Smooth muscle cell (in vitro differentiated cells): ENCODE measurements at regions not wholly inside any gene's neighbourhood (a gene's known extent, or its start where the extent isn't known, plus 50 kb on each side); places are given as distances from the start of the nearest gene placed in this dataset.

Experiments used
- DNase-seq: peaks from one replicate; lab custom pipeline; 2025; ENCODE audit not compliant: unreplicated experiment; lab: John Stamatoyannopoulos, UW
- H2AFZ ChIP-seq: fragments of 200-600 bp; sonication (generic); 2 replicates; pipeline ENCODE4 v1.6.0; 2016; ENCODE audit warnings: antibody characterized with exemption, low read depth, mild to moderate bottlenecking
- H3F3A ChIP-seq: fragments of 200-600 bp; sonication (generic); 2 replicates; pipeline ENCODE4 v1.6.0; 2017; ENCODE audit warnings: antibody characterized with exemption, low read depth
- H3K27ac ChIP-seq: fragments of 200-600 bp; sonication (generic); 2 replicates; pipeline ENCODE4 v1.5.1; 2016; ENCODE audit warnings: low read depth, mild to moderate bottlenecking
- H3K27me3 ChIP-seq: fragments of 200-600 bp; sonication (generic); 2 replicates; pipeline ENCODE4 v1.6.1; 2016; ENCODE audit warnings: low read depth, mild to moderate bottlenecking
- H3K36me3 ChIP-seq: fragments of 200-600 bp; sonication (generic); 2 replicates; pipeline ENCODE4 v1.5.1; 2016; ENCODE audit warnings: low read depth
- H3K4me1 ChIP-seq: fragments of 200-600 bp; sonication (generic); 2 replicates; pipeline ENCODE4 v1.5.1; 2016; ENCODE audit warnings: low read depth
- H3K4me2 ChIP-seq: fragments of 200-600 bp; sonication (generic); 2 replicates; pipeline ENCODE4 v1.6.0; 2016; ENCODE audit warnings: mild to moderate bottlenecking
- H3K4me3 ChIP-seq: fragments of 200-600 bp; sonication (generic); 2 replicates; pipeline ENCODE4 v1.5.1; 2016; ENCODE audit warnings: mild to moderate bottlenecking
- H3K79me2 ChIP-seq: fragments of 200-600 bp; sonication (generic); 2 replicates; pipeline ENCODE4 v1.6.0; 2016; ENCODE audit warnings: low read depth, mild to moderate bottlenecking
- H3K9ac ChIP-seq: fragments of 200-600 bp; sonication (generic); 2 replicates; pipeline ENCODE4 v1.6.0; 2016; ENCODE audit warnings: low read depth
- H3K9me3 ChIP-seq: fragments of 200-600 bp; sonication (generic); replicated peaks from 2 replicates; pipeline ENCODE4 v1.5.1; 2016; ENCODE audit warnings: low read depth
- H4K20me1 ChIP-seq: fragments of 200-600 bp; sonication (generic); 2 replicates; pipeline ENCODE4 v1.6.0; 2016; ENCODE audit warnings: low read depth
- CTCF ChIP-seq: fragments of 200-600 bp; sonication (generic); IDR thresholded peaks from 2 replicates; pipeline ENCODE4 v1.5.1; 2017; ENCODE audit warnings: borderline replicate concordance, mild to moderate bottlenecking, antibody characterized with exemption; ENCODE audit not compliant: insufficient read depth, poor library complexity, severe bottlenecking
- WGBS: methylation state at CpG from one replicate; pipeline ENCODE4 v1.1.7; 2016; ENCODE audit warnings: low lambda C conversion rate; 5-methylcytosine and 5-hydroxymethylcytosine counted together

DNA sequence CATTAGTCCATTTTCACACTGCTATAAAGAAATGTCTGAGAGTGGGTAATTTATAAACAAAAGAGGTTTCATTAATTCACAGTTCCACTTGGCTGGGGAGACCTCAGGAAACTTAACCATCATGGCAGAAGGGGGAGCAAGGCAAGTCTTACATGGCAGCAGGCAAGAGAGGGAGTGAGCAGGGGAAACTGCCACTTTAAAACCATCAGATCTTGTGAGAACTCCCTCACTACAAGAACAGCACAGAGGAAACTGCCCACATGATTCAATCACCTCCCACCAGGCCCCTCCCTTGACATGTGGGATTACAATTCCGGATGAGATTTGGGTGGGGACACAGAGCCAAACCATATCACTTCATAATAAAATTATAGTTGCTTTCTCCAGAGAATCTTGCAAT, 365.5 kb upstream of the ID2 start:
- 61% methylated on average over 1 of the region's 1 CpG for WGBS

GRCh38 chr2:8317418-8317817, 364.4 kb upstream of the ID2 start:
- peaks cover 14% of the 10 kb centered on the region for H3K4me1 ChIP-seq
- no peaks in the 10 kb centered on the region for H3K9me3 ChIP-seq
- no peak overlapping the region for H2AFZ ChIP-seq
- 86% methylated on average over 10 of the region's 10 CpGs for WGBS
- no peak overlapping the region for H3K27ac ChIP-seq
- H4K20me1 ChIP-seq, result no peaks in the 10 kb centered on the region
- H3K4me2 ChIP-seq, result no peak overlapping the region
- H3K79me2 ChIP-seq, result no peaks in the 10 kb centered on the region
- H3K27me3 ChIP-seq, result no peaks in the 10 kb centered on the region
- no peak overlapping the region for H3K9ac ChIP-seq
- no peaks in the 10 kb centered on the region for H3F3A ChIP-seq
- H3K4me3 ChIP-seq, result no peak overlapping the region
- no peak for TF ChIP-seq CTCF
- H3K36me3 ChIP-seq, result no peaks in the 10 kb centered on the region
- DNase-seq, result no peak

More for the DNA sequence above, 365.5 kb upstream of the ID2 start:
- Histone ChIP-seq H4K20me1 (no peaks in the 10 kb centered on the region), H3K9ac (no peak overlapping the region), H3K4me3 (no peak overlapping the region), H3K27ac (no peak overlapping the region), H3K9me3 (no peaks in the 10 kb centered on the region), H3F3A (no peaks in the 10 kb centered on the region), H3K27me3 (no peaks in the 10 kb centered on the region), H3K36me3 (no peaks in the 10 kb centered on the region), H2AFZ (no peak overlapping the region), H3K4me1 (peaks cover 14% of the 10 kb centered on the region), H3K79me2 (no peaks in the 10 kb centered on the region), H3K4me2 (peak overlapping the region; percentile 46)
- no peak for TF ChIP-seq CTCF
- DNase-seq, result no peak

- H3K9me3 ChIP-seq, result no peaks in the 10 kb centered on the region
- no peaks in the 10 kb centered on the region for H3K36me3 ChIP-seq
- no peaks in the 10 kb centered on the region for H3F3A ChIP-seq
- TF ChIP-seq CTCF, result no peak
- WGBS, result 64% methylated on average over 2 of the region's 2 CpGs
- no peaks in the 10 kb centered on the region for H3K79me2 ChIP-seq
- H3K27me3 ChIP-seq, result no peaks in the 10 kb centered on the region
- no peak overlapping the region for H3K4me3 ChIP-seq
- no peaks in the 10 kb centered on the region for H4K20me1 ChIP-seq
- no peak overlapping the region for H3K9ac ChIP-seq
- no peak overlapping the region for H3K4me2 ChIP-seq
- DNase-seq, result no peak
- peaks cover 5% of the 10 kb centered on the region for H3K4me1 ChIP-seq
- H2AFZ ChIP-seq, result no peak overlapping the region
- H3K27ac ChIP-seq, result no peak overlapping the region
Measured at GRCh38 chr2:8319219-8319618, 362.6 kb upstream of the ID2 start.

DNA sequence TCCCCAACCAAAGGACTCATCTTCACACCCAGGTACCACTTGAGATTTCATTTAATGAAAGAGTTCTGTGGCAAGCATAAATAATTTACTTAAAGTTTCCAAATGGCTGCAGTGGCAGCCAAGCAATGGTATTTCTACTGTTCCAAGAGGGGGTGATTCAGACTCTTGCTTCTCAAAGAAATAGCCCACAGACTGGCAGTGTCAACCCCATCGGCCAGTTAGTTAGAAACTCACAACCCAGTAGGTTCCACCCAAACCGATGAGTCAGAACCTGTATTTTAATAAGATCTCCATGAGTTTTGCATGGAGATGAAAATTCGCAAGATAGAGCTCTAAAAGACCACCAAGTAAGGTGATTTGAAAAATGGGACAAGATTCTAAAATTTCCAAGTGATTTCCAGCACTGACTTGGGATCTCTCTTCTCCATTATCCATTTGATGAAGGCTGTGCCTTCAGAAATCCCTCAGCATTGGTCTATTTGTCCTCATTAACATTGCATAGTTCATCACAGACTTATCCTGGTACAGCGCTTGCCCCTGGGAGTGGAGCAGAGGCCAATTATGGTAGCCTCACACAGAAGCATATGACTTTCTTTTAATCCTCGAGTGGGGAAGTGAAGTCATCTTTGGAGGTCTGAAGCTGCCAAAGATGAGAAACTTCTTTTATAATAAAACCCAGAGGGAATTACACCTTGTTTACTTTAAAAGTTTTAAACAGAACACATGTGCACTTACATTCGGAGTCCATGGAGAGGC, 361.4 kb upstream of the ID2 start:
- TF ChIP-seq CTCF, result no peak
- no peaks in the 10 kb centered on the region for H4K20me1 ChIP-seq
- WGBS, result 89% methylated on average over 6 of the region's 6 CpGs

More for the DNA sequence above, 361.4 kb upstream of the ID2 start:
- Histone ChIP-seq H3K36me3 (no peaks in the 10 kb centered on the region), H3F3A (no peaks in the 10 kb centered on the region), H3K27ac (no peak overlapping the region), H3K4me1 (peaks cover 8% of the 10 kb centered on the region), H3K4me2 (no peak overlapping the region), H2AFZ (no peak overlapping the region), H3K79me2 (no peaks in the 10 kb centered on the region), H3K9ac (no peak overlapping the region), H3K9me3 (no peaks in the 10 kb centered on the region), H3K27me3 (no peaks in the 10 kb centered on the region), H3K4me3 (no peak overlapping the region)
- no peak for DNase-seq
